Ecto neural progenitor cell (in vitro differentiated cells): ENCODE measurements at regions not wholly inside any gene's neighbourhood (a gene's known extent, or its start where the extent isn't known, plus 50 kb on each side); places are given as distances from the start of the nearest gene placed in this dataset.
A peak's percentile ranks its signal among the peaks of the same experiment; 100 is the strongest.

Experiments
- DNase-seq: peaks from one replicate; pipeline ENCODE4 v3.0.0-alpha.2; 2018; ENCODE audit warnings: low spot score

- no peak for DNase-seq
Measured at GRCh38 chr3:99542767-99543518, 95.5 kb upstream of the COL8A1 start.

DNA sequence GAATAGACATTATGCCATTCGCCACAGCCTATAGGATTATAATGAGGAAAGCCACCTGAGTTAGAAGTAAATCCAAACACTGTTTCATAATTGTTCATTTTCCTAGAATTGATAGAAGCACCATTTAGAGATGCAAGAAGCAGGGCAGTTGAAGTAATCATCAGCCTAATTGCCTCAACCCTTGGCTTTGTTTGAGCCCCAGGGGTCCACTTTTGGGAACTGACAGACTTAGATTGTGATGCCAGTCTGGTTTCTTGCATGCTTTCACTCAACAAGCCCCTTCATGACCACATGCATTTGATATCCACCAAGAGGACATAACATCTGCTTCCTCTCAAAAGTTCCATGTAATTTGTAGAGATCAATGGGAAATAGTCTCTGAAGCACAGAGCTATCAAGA is 97.2 kb upstream of the COL8A1 start:
- DNase-seq = no peak

- DNase-seq = no peak
Measured at GRCh38 chr3:99537416-99537815, 101.0 kb upstream of the COL8A1 start.

- DNase-seq = no peak
Measured at GRCh38 chr3:99536555-99537314, 101.7 kb upstream of the COL8A1 start.

- DNase-seq = no peak
Measured at GRCh38 chr3:99534951-99535704, 103.3 kb upstream of the COL8A1 start.

GRCh38 chr3:99532246-99532645 is 106.1 kb upstream of the COL8A1 start:
- peak; percentile 64 for DNase-seq

- no peak for DNase-seq
Measured at GRCh38 chr3:99529265-99529664, 109.1 kb upstream of the COL8A1 start.

DNA sequence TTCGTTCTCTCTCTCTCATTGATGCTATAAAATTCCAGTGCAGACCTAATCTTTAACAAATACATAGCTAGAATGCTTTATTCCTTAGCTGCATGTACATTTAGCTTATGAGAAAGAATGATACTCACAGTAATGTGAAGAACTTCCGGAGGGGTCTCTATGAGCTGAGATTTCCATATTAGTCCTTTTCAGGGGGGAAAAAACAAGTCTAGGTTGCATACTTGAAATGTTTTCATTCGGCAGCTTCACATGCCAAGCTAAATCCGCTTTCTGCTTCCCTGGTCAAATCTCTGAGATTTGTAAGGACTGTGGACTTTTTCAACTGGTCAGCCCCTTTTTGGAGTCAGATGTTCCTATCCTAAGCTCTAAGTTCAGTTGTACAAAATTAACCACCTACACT is 111.5 kb upstream of the COL8A1 start:
- DNase-seq = no peak

- DNase-seq = no peak
Measured at GRCh38 chr3:99524559-99524958, 113.8 kb upstream of the COL8A1 start.

DNA sequence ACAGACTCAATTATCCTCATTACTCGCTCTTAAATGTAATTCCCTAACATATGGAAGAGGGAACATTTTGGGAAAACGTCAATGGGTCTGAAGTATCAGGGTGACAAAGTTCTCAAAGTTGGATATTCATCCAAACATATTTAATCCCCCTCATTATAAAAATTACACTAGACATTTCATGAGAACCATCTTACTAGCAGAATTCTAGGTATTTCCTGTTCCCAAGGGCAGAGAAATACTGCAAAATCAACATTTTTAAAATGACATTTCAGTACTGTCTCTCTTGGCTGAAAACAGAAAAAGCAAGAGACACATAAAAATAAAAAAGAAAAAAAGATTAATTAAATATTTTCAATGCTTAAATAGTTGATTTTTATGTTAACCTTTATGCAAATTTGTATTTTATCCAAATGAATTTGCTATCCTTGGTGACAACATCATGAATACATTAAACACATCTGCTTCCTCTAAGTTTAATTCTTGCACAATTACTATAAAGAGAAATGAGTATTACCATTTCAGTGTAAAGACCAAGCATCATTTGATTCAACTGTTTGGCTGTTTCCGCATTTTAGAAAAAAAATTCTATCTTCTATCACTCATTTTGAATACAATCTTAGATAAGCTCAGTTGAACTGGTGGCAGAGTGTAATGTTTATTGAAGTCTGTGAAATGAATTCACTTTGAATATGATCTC is 114.8 kb upstream of the COL8A1 start:
- DNase-seq = no peak

DNA sequence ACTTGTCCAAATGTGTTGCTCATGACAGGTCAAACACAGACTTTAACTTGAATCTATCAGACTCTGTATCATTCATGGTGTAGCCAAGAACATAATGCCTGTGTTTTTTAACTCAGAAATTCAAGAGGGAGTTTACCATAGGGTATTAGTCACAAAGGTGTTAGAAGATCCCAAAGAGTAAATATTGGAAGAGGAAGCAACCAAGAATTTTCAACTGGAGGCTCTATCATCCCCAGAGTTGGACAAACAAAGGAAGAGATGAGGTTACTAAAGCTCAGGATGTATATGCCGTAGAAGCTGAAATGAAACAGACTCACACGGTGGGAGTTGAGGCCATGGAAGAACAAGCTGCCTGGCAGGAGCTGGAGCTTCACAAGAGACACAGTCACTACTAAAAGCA is 116.2 kb upstream of the COL8A1 start:
- DNase-seq = no peak

DNA sequence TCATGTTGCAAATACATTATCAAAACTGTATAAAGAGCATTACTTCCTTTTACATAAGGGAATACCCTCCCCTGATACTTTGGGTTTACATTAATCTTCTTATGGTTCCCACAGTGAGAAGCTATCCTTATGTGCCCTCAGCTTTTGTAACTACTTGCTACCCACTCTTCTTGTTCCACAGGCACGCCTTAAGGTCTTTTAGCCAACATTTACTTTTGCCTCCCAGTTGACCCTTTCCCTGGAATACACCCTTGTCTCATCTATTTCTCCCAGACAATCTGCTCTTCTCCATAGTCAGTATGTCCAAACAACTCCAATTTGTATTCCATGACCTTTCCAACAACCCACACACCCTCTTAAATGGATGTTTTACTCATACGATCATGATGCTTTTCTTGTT is 116.8 kb upstream of the COL8A1 start:
- DNase-seq = no peak

GRCh38 chr3:99520513-99520912 is 117.9 kb upstream of the COL8A1 start:
- DNase-seq = no peak

- DNase-seq = no peak
Measured at GRCh38 chr3:99516936-99517335, 121.5 kb upstream of the COL8A1 start.

DNA sequence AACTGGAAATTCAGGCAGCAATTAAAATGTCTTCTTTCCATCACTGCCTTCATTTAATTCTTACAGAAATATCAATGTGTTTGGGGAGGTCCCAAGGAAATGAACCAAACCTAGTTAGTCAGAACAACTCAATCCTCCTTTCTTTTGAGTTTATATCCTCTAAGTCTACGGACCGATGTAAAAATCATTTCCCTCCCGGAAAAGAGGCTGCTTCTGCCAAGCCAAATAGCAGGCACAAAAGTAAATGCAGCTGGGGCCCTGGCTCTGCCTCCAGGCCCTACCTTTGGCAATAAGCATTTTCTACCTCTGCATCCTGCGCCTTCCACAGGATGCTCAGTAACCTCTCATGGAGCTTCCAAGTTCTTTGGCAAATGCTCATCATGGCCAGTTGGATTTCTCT is 122.5 kb upstream of the COL8A1 start:
- no peak for DNase-seq

GRCh38 chr3:99509224-99509623 is 129.2 kb upstream of the COL8A1 start:
- DNase-seq = no peak

- DNase-seq = no peak
Measured at GRCh38 chr3:99508191-99508590, 130.2 kb upstream of the COL8A1 start.

GRCh38 chr3:99505646-99506269 is 132.6 kb upstream of the COL8A1 start:
- DNase-seq = no peak

DNA sequence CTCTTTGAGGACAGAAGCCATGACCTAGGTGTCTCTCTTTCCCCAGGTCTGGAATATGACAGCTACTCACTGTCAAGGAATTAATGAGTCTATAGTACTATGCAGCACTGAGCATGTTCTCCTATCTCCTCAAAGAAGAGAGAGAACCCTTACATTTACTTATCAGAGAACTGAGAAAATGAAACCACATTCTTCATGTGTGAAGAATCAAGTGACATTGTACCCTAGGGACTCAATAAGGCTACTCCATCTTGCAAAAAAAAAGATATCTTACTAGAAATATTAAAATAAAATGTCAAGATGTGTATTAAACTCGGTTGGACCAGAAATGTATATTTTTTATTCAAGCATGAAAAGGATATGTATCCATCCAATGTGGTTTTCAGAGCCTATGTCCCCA is 133.2 kb upstream of the COL8A1 start:
- DNase-seq = no peak

DNA sequence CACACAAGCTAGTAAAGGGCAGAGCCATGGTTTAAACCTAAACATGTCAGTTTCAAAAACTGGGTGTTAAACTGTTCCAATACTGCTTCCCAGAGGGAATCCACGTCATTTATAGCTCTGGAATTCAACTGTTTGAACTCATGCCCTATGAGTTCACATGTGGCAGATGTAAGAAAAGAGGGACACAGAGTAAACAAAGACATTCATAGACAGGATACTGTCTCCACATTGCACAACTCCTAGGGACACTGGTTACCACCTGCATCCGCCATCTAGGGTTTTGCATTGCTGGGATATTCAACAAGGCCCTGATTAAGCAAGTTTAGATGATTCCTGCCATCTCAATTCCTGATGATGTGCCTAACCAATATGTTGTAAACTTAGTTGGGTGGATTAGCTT is 134.1 kb upstream of the COL8A1 start:
- no peak for DNase-seq

- DNase-seq = no peak
Measured at GRCh38 chr3:99503350-99503749, 135.0 kb upstream of the COL8A1 start.

DNA sequence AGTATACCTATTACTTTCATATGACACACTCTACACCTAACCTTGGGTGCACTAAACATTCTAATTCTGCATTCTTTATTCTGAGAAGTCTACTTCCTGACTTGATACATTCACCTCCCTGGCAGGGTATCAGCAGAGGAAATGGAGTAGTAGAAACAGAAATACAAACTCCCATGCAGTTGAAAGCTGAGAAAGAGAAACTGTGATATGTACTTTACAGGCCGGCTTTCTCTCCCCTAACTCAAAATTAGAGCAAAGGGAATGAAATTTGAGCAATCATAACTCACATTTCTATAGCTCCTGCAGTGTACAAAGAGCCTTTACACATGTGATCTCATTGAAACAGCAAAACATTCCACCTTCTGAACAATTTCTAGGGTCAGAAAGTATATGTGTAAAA is 135.5 kb upstream of the COL8A1 start:
- no peak for DNase-seq
